NCI-H1436 (cell line): ENCODE measurements at regions not wholly inside any gene's neighbourhood (a gene's known extent, or its start where the extent isn't known, plus 50 kb on each side); places are given as distances from the start of the nearest gene placed in this dataset.
"Not testable (repeated sequence)": the region's sequence is repeated elsewhere in the genome, so short reads cannot be mapped to it uniquely, and the experiment has no call there.

Experiments
- DNase-seq: peaks from one replicate; lab custom pipeline; 2025; lab: John Stamatoyannopoulos, UW

- DNase-seq = no peak
Measured at GRCh38 chr5:159593518-159594073, 263.3 kb upstream of the IL12B start.

- not testable (repeated sequence) for DNase-seq
Measured at GRCh38 chr5:159595561-159595960, 265.3 kb upstream of the IL12B start.

GRCh38 chr5:159601216-159601615, 270.9 kb upstream of the IL12B start:
- DNase-seq = no peak

GRCh38 chr5:159602434-159602833, 272.1 kb upstream of the IL12B start:
- no peak for DNase-seq

- DNase-seq = no peak
Measured at GRCh38 chr5:159605585-159605984, 275.3 kb upstream of the IL12B start.

- DNase-seq = no peak
Measured at GRCh38 chr5:159609359-159609758, 279.1 kb upstream of the IL12B start.

- no peak for DNase-seq
Measured at GRCh38 chr5:159610966-159611579, 280.8 kb upstream of the IL12B start.

GRCh38 chr5:159616952-159617351, 286.7 kb upstream of the IL12B start:
- no peak for DNase-seq

GRCh38 chr5:159619826-159620225, 289.5 kb upstream of the IL12B start:
- DNase-seq = no peak

GRCh38 chr5:159620853-159621540, 290.7 kb upstream of the IL12B start:
- no peak for DNase-seq

GRCh38 chr5:159628703-159629102, 287.6 kb upstream of the ADRA1B start:
- no peak for DNase-seq

GRCh38 chr5:159629158-159629557, 287.1 kb upstream of the ADRA1B start:
- no peak for DNase-seq

- no peak for DNase-seq
Measured at GRCh38 chr5:159630545-159630944, 285.7 kb upstream of the ADRA1B start.

- DNase-seq = no peak
Measured at GRCh38 chr5:159631001-159631400, 285.3 kb upstream of the ADRA1B start.

GRCh38 chr5:159632866-159633265, 283.4 kb upstream of the ADRA1B start:
- DNase-seq = no peak

GRCh38 chr5:159638481-159638880, 277.8 kb upstream of the ADRA1B start:
- DNase-seq = no peak

GRCh38 chr5:159638954-159639559, 277.2 kb upstream of the ADRA1B start:
- no peak for DNase-seq

- DNase-seq = no peak
Measured at GRCh38 chr5:159639590-159639989, 276.7 kb upstream of the ADRA1B start.

- no peak for DNase-seq
Measured at GRCh38 chr5:159640446-159640845, 275.8 kb upstream of the ADRA1B start.

GRCh38 chr5:159640921-159641320, 275.4 kb upstream of the ADRA1B start:
- DNase-seq = no peak

- no peak for DNase-seq
Measured at GRCh38 chr5:159641371-159642039, 274.8 kb upstream of the ADRA1B start.

GRCh38 chr5:159642379-159642778, 273.9 kb upstream of the ADRA1B start:
- DNase-seq = no peak

- no peak for DNase-seq
Measured at GRCh38 chr5:159644053-159644452, 272.2 kb upstream of the ADRA1B start.
